ENCODE measurements at regions not wholly inside any gene's neighbourhood (a gene's known extent, or its start where the extent isn't known, plus 50 kb on each side); places are given as distances from the start of the nearest gene placed in this dataset.

GRCh38 chr5:3352711-3353110 is 242.9 kb upstream of the IRX1 start:
- no peak for TF ChIP-seq REST (IDR thresholded peaks at IDR 0.05; ENCODE audit: unreplicated experiment)
- TF ChIP-seq EZH2phosphoT487 (IDR thresholded peaks at IDR 0.05; ENCODE audit: unreplicated experiment): no peak
- TF ChIP-seq CTCF (conservative IDR thresholded peaks at IDR 0.05; ENCODE audit: low read depth in 2 of 2): no peak
